ENCODE measurements at regions not wholly inside any gene's neighbourhood (a gene's known extent, or its start where the extent isn't known, plus 50 kb on each side); places are given as distances from the start of the nearest gene placed in this dataset.
"Not testable (repeated sequence)": the region's sequence is repeated elsewhere in the genome, so short reads cannot be mapped to it uniquely, and the experiment has no call there.

GRCh38 chr2:223488814-223489213, 113.3 kb downstream of the SCG2 start:
- H3K4me3 ChIP-seq (ENCODE audit: low read depth, low read length) = no peak overlapping the region
- TF ChIP-seq CTCF (IDR thresholded peaks at IDR 0.05; ENCODE audit: insufficient read depth, low read depth, low read length, missing control alignments) = no peak
- no peak for DNase-seq (ENCODE audit: low read depth)

GRCh38 chr2:223494496-223494895, 107.7 kb downstream of the SCG2 start:
- no peak for TF ChIP-seq CTCF (IDR thresholded peaks at IDR 0.05; ENCODE audit: insufficient read depth, low read depth, low read length, missing control alignments)
- H3K4me3 ChIP-seq (ENCODE audit: low read depth, low read length) = no peak overlapping the region
- DNase-seq (ENCODE audit: low read depth) = no peak

- TF ChIP-seq CTCF (IDR thresholded peaks at IDR 0.05; ENCODE audit: insufficient read depth, low read depth, low read length, missing control alignments) = no peak
- H3K4me3 ChIP-seq (ENCODE audit: low read depth, low read length) = no peak overlapping the region
- no peak for DNase-seq (ENCODE audit: low read depth)
Measured at GRCh38 chr2:223494942-223495341, 107.2 kb downstream of the SCG2 start.

- not testable (repeated sequence) for H3K4me3 ChIP-seq (ENCODE audit: low read depth, low read length); DNase-seq (ENCODE audit: low read depth)
Measured at GRCh38 chr2:223496853-223497252, 105.3 kb downstream of the SCG2 start.

GRCh38 chr2:223500709-223501108, 101.5 kb downstream of the SCG2 start:
- no peak overlapping the region for H3K4me3 ChIP-seq (ENCODE audit: low read depth, low read length)
- no peak for TF ChIP-seq CTCF (IDR thresholded peaks at IDR 0.05; ENCODE audit: insufficient read depth, low read depth, low read length, missing control alignments)
- no peak for DNase-seq (ENCODE audit: low read depth)

- no peak for DNase-seq (ENCODE audit: low read depth)
Measured at GRCh38 chr2:223501641-223502040, 100.5 kb downstream of the SCG2 start.

GRCh38 chr2:223503746-223504145, 98.4 kb downstream of the SCG2 start:
- no peak for TF ChIP-seq CTCF (IDR thresholded peaks at IDR 0.05; ENCODE audit: insufficient read depth, low read depth, low read length, missing control alignments)
- DNase-seq (ENCODE audit: low read depth) = no peak
- H3K4me3 ChIP-seq (ENCODE audit: low read depth, low read length) = no peak overlapping the region

More at GRCh38 chr2:223501641-223502040, 100.5 kb downstream of the SCG2 start:
- H3K4me3 ChIP-seq (ENCODE audit: low read depth, low read length) = no peak overlapping the region
- no peak for TF ChIP-seq CTCF (IDR thresholded peaks at IDR 0.05; ENCODE audit: insufficient read depth, low read depth, low read length, missing control alignments)
